Islet of Langerhans (tissue), 1 donor: ENCODE measurements at regions not wholly inside any gene's neighbourhood (a gene's known extent, or its start where the extent isn't known, plus 50 kb on each side); places are given as distances from the start of the nearest gene placed in this dataset.
"Not testable (repeated sequence)": the region's sequence is repeated elsewhere in the genome, so short reads cannot be mapped to it uniquely, and the experiment has no call there.

ENCODE experiments used
- FAIRE-seq: peaks from one replicate; lab custom pipeline; 2011; peaks lifted over from hg19 to GRCh38; lab: Jason Lieb, UNC

- FAIRE-seq, result no peak
Observed at GRCh38 chr3:72535772-72536171, 312.5 kb downstream of the SHQ1 start.

- no peak for FAIRE-seq
Observed at GRCh38 chr3:72533591-72534473, 314.4 kb downstream of the SHQ1 start.

DNA sequence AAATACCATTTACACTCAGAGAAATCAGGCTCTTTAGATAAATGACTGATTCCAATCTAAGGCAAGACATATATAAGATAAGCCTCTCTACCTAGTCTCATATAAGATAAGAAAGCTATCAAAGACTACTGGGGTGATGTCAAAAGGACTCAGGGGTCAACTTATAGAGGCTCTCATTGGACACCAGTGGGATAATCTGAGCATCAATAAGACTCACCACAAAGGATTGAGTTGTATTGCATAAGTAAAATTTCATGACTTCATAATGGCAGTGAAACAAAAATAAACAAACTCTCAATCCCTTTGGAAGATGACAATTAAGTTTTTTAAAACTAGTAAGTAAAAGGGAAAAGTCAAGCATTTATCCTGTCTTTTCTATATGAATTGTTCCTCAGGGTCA lies 317.8 kb downstream of the SHQ1 start:
- no peak for FAIRE-seq

GRCh38 chr3:72529081-72529480 lies 319.2 kb downstream of the SHQ1 start:
- FAIRE-seq, result no peak

DNA sequence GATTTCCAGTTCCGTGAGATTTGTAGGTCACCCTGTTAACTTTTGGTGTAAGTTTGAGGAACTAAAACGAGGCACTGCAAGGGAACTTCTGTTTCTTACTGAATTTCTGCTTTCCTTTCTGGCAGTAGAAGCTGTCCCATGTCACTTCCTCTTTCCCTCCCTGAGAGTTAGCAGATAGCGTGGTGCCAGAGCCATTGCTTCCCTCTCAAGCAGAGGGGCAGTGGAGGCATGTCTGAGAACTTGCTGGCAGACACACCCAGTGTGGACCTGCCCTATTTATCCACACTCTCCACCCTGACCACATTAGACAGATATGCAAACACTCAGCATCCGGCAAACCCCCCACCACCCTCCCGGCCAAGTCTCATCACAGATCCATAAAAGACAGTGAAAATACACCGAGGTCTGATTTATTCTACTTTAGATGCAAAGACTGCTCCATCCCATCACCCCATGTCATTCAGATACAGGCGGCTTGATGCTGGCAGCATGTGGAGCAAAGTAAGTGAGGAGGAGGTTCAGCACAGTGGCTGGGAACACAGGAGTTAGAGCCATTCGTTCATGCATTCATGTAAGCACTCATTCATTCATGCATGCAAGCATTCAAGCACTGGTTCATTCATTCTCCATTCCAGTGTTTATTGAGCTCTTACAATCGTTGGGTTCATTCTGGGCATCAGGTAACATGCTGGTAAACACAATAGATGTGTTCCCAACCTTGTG lies 324.7 kb downstream of the SHQ1 start:
- no peak for FAIRE-seq

DNA sequence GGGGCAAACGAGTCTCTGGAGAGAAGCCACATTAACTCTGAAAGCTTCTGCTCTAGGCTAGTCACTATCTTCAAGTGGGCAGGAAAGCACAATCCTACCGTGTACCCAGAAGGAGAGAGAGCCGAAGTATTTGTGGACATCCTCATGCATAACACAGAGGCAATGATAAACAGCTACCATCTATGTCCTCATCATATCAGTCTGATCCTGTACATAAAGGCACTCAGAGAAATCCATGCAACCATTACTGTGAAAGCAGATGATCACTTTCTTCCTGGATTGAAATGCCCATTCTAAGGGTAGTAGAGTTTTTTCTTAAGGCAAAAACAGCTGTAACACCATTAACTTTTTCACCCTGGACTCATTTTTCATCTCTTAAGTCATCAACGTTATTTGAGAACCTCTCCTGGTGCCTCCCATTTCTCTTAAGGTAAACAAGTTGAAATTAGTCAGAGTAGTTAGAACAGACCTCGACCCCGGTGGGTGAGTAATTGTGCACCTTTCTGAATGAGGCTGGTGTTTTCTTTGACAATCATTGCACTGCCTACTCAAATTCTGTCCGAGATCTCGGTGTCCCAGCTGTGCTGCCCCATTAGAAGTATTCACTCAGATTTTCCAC lies 327.4 kb downstream of the SHQ1 start:
- peak; percentile 41 for FAIRE-seq

DNA sequence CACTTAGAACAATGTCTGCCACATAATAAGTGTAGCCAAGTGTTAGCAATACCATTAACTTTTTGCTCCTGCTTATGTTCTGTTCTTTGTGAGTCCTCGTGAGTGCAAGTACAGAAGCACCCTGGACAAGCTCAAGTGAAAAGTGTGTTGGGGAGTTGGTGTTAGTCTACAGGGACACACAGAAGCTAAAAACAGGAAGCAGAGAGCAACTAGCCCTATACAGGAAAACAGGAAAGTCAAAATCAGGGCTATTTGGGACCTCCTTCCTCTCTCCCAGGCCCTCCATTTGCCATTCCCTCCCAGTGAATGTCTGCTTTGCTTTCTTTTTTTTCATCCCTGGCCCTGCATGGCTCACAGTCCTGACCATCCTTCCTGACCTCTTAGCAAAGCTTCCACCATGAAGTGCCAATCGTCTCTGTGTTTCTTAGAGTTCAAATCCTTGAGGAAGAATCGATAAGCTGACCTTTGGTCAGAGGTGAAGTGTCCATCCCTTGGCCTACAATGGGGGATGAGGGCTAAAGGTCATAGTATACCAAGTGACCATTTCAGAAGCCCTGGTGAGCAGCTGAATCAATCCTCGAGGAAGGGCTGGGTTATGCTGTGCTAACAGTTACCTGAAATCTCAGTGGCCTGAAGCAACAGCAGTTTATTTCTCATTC lies 328.2 kb downstream of the SHQ1 start:
- no peak for FAIRE-seq

GRCh38 chr3:72517921-72518424 lies 330.3 kb downstream of the SHQ1 start:
- peak; percentile 77 for FAIRE-seq

DNA sequence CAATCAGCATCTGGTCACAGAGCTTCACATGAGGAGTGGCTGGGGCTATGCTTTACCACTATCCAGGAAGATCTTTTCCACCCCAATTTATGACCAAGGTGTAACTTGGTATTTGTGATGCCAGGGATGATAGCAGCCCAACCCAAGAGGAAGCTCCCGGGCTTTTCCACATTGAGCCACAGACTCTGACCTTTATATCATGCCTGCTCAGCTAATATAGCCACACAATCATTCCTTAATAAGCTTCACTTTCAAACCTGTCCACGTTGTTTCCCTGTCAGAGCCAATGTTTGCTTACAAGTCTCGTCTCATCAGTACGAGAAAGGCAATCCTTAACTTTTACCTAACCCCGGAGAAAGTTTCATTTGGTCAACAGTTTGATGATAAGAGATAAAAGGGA lies 330.9 kb downstream of the SHQ1 start:
- no peak for FAIRE-seq

GRCh38 chr3:72516361-72516760 lies 331.9 kb downstream of the SHQ1 start:
- no peak for FAIRE-seq

DNA sequence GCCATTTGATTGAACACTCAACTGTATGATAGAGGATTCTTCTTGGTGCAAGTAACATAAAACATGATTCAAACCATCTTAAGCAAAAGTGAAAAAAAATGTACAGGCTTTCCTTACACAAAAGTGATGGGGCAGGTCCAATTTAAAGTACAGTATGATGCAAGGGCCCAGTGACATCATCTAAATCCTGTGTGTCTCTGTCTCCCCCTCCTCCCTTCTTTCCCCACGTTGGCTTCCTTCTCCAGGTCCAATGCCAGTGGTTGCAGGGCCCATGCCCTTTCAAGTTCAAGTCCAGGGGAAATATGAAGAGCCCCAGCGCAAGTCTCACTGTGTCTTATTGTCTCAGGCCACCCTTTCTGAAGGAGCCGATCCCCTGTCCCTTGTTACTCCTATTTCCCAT lies 332.3 kb downstream of the SHQ1 start:
- FAIRE-seq, result no peak

GRCh38 chr3:72515281-72515680 lies 333.0 kb downstream of the SHQ1 start:
- FAIRE-seq, result no peak

DNA sequence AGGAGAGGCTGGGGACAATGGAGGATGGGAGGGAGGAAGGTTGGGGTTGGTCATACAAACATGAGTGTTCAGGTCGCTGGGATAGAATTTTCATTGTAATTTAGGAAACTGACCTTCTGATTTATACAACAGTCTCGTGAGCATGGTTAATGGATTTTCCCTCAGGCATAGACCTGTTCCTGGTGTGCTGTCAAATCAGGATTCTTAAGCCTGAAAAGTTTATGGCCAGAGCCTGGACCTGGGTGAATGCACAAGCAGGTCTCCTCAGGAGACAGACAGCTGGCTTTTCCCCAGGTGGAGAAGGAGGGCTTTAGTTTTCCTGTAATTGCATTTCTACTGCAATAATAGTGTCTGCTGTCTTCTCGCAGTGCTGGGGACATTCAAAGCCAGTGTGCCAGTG lies 338.0 kb downstream of the SHQ1 start:
- FAIRE-seq, result no peak

- FAIRE-seq, result no peak
Observed at GRCh38 chr3:72505539-72506405, 342.5 kb downstream of the SHQ1 start.

DNA sequence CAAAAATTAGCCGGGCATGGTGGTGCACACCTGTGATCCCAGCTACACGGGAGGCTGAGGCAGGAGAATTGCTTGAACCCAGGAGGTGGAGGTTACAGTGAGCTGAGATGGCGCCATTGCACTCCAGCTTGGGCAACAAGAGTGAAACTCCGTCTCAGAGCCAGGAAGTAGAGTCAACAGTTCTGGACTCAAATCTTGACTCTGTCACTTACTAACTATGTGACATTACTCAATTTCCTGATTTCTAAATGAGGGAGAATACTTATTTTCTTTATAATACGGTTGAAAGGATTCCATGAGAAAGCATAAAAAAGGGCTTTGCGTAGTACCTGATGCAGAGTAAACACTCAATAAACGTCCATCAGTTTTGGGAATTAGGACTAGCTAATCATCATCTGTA lies 350.7 kb downstream of the SHQ1 start:
- not testable (repeated sequence) for FAIRE-seq

- FAIRE-seq, result no peak
Observed at GRCh38 chr3:72496051-72496670, 352.1 kb downstream of the SHQ1 start.

GRCh38 chr3:72494626-72495025 lies 353.6 kb downstream of the SHQ1 start:
- FAIRE-seq, result no peak

DNA sequence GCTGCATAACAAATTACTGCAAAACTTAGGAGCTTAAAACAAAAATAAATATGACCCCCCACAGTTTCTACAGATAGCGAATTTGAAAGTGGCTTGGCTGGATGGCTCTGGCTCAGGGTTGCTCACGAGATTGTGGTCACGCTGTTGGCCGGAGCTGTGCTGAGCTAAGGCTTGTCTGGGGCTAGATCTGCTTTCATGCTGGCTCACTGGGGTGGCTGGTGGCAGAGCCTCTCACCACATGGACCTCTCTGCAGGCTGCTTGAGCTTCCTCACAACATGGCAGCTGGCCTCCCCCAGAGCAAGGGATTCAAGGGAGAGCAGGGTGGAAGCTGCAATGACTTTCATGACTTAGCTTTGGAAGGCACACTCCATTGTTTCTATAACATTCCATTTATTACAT lies 354.1 kb downstream of the SHQ1 start:
- FAIRE-seq, result no peak

GRCh38 chr3:72492240-72492639 lies 356.0 kb downstream of the SHQ1 start:
- FAIRE-seq, result no peak

- FAIRE-seq, result no peak
Observed at GRCh38 chr3:72490688-72491435, 357.4 kb downstream of the SHQ1 start.
